GM12878 (cell line): ENCODE measurements at regions not wholly inside any gene's neighbourhood (a gene's known extent, or its start where the extent isn't known, plus 50 kb on each side); places are given as distances from the start of the nearest gene placed in this dataset.

Experiments
- ATAC-seq: fragments of 200-7000 bp; cut with Tn5 transposase; 3 replicates; pipeline ENCODE4 v1.9.1; 2020; ENCODE audit warnings: mild to moderate bottlenecking, moderate library complexity
- BruUV-seq: library from RNA; stranded (reverse); fragments of 400-500 nt; replicated peaks from 2 replicates; lab custom pipeline; 2021; lab: Mats Ljungman, UMichigan
- CTCF ChIA-PET: fragments of 300-600 bp; sonication (Branson Sonifier 250); formaldehyde crosslinking; extraction: SDS; loops from one replicate; lab custom pipeline; 2021; ENCODE audit warnings: inconsistent platforms; lab: Yijun Ruan, JAX
- POLR2A ChIA-PET: fragments of 350-600 bp; formaldehyde crosslinking; extraction: SDS; loops from one replicate; lab custom pipeline; 2021; ENCODE audit warnings: inconsistent platforms; lab: Charles Lee
- RAD21 ChIA-PET: fragments of 300-600 bp; sonication (Branson Sonifier 250); formaldehyde crosslinking; loops from one replicate; lab custom pipeline; 2023; ENCODE audit warnings: antibody characterized with exemption; ENCODE audit not compliant: unreplicated experiment; lab: Charles Lee
- SMC1A ChIA-PET: fragments of 300-600 bp; sonication (Branson Sonifier 250); formaldehyde crosslinking; loops from one replicate; lab custom pipeline; 2023; ENCODE audit not compliant: unreplicated experiment, uncharacterized antibody; lab: Charles Lee
- DNase-seq: peaks from one replicate; pipeline ENCODE4 v3.0.0-alpha.2; 2011; ENCODE audit warnings: low read depth, low spot score
- FAIRE-seq: peaks from 3 replicates; lab custom pipeline; 2011; peaks lifted over from hg19 to GRCh38; lab: Jason Lieb, UNC
- H2AFZ ChIP-seq: 2 replicates; pipeline ENCODE4 v1.6.0; 2011; ENCODE audit warnings: low read depth, low read length, control low read depth; ENCODE audit not compliant: control insufficient read depth
- H3K27ac ChIP-seq: 2 replicates; pipeline ENCODE4 v1.5.1; 2011; ENCODE audit warnings: control low read depth; ENCODE audit not compliant: control insufficient read depth, insufficient read depth
- H3K27me3 ChIP-seq, 2 experiments: replicated peaks in 1 of 2; 2 replicates each; pipeline versions ENCODE4 v1.6.0 to v1.6.1; 2011; ENCODE audit warnings: low read length in 1 of 2; ENCODE audit not compliant: control insufficient read depth in 2 of 2, insufficient read depth in 2 of 2
- H3K36me3 ChIP-seq, 2 experiments: 2 replicates each; pipeline ENCODE4 v1.5.1; 2011; ENCODE audit warnings: low read length in 1 of 2; ENCODE audit not compliant: control insufficient read depth in 2 of 2, insufficient read depth in 2 of 2
- H3K4me1 ChIP-seq: 2 replicates; pipeline ENCODE4 v1.6.1; 2011; ENCODE audit warnings: mild to moderate bottlenecking, low read length, moderate library complexity, mixed read lengths; ENCODE audit not compliant: control insufficient read depth, insufficient read depth
- H3K4me2 ChIP-seq: 2 replicates; pipeline ENCODE4 v1.6.0; 2011; ENCODE audit warnings: control low read depth; ENCODE audit not compliant: control insufficient read depth, insufficient read depth
- H3K4me3 ChIP-seq: fragments of 200-600 bp; sonication (generic); 2 replicates; pipeline ENCODE4 v1.5.1; 2016
- H3K79me2 ChIP-seq: 2 replicates; pipeline ENCODE4 v1.6.0; 2011; ENCODE audit warnings: low read length; ENCODE audit not compliant: control insufficient read depth, insufficient read depth
- H3K9ac ChIP-seq: 2 replicates; pipeline ENCODE4 v1.8.0; 2011; ENCODE audit warnings: low read length, control low read depth, mixed read lengths; ENCODE audit not compliant: control insufficient read depth, insufficient read depth
- H3K9me3 ChIP-seq: replicated peaks from 3 replicates; pipeline ENCODE4 v1.5.1; 2011; ENCODE audit warnings: mild to moderate bottlenecking, low read length; ENCODE audit not compliant: control insufficient read depth, insufficient read depth
- H4K20me1 ChIP-seq: 2 replicates; pipeline ENCODE4 v1.6.0; 2011; ENCODE audit not compliant: control insufficient read depth, insufficient read depth
- BCL11A ChIP-seq: IDR thresholded peaks from 2 replicates; pipeline ENCODE4 v1.6.1; 2011; ENCODE audit warnings: low read depth, low read length
- CBX5 ChIP-seq: sonication (generic); IDR thresholded peaks from 2 replicates; pipeline ENCODE4 v1.6.1; 2016; ENCODE audit warnings: low read depth, moderate library complexity, mild to moderate bottlenecking, inconsistent platforms
- DPF2 ChIP-seq: fragments of 450-650 bp; IDR thresholded peaks from 2 replicates; pipeline ENCODE4 v1.6.1; 2017; ENCODE audit warnings: mild to moderate bottlenecking
- FOXM1 ChIP-seq: IDR thresholded peaks from 2 replicates; pipeline ENCODE4 v1.6.1; 2012; ENCODE audit warnings: low read depth, mild to moderate bottlenecking, inconsistent platforms, low read length, moderate library complexity
- MLLT1 ChIP-seq: fragments of 450-650 bp; IDR thresholded peaks from 2 replicates; pipeline ENCODE4 v1.6.1; 2016; ENCODE audit warnings: mild to moderate bottlenecking
- MYC ChIP-seq: IDR thresholded peaks from 2 replicates; pipeline ENCODE4 v1.6.1; 2011; ENCODE audit warnings: mild to moderate bottlenecking, low read length, moderate library complexity, inconsistent platforms; ENCODE audit not compliant: insufficient read depth, insufficient replicate concordance, insufficient read length, severe bottlenecking
- NR2F1 ChIP-seq: fragments of 450-650 bp; conservative IDR thresholded peaks from 2 replicates; pipeline ENCODE4 v1.6.1; 2017; ENCODE audit warnings: mild to moderate bottlenecking
- PKNOX1 ChIP-seq: fragments of 450-650 bp; IDR thresholded peaks from 2 replicates; pipeline ENCODE4 v1.6.1; 2016; ENCODE audit warnings: mild to moderate bottlenecking
- RAD21 ChIP-seq: IDR thresholded peaks from 2 replicates; pipeline ENCODE4 v1.6.1; 2011; ENCODE audit warnings: mild to moderate bottlenecking, low read depth, low read length, moderate library complexity; ENCODE audit not compliant: insufficient read depth
- RB1 ChIP-seq: fragments of 450-650 bp; formaldehyde crosslinking; IDR thresholded peaks from 2 replicates; pipeline ENCODE4 v1.6.1; 2017; ENCODE audit warnings: mild to moderate bottlenecking, borderline replicate concordance
- SMAD1 ChIP-seq: fragments of 450-650 bp; IDR thresholded peaks from 2 replicates; pipeline ENCODE4 v1.6.1; 2018; ENCODE audit warnings: mild to moderate bottlenecking, low read depth; ENCODE audit not compliant: partially characterized antibody
- TARDBP ChIP-seq: IDR thresholded peaks from 2 replicates; pipeline ENCODE4 v1.6.1; 2016; ENCODE audit warnings: borderline replicate concordance
- TCF7 ChIP-seq: IDR thresholded peaks from 2 replicates; pipeline ENCODE4 v1.6.1; 2014; ENCODE audit warnings: antibody characterized with exemption, borderline replicate concordance
- ZBTB4 ChIP-seq: fragments of 450-650 bp; formaldehyde crosslinking; IDR thresholded peaks from 2 replicates; pipeline ENCODE4 v1.4.0; 2022; ENCODE audit warnings: mild to moderate bottlenecking, moderate library complexity
- ZBTB40 ChIP-seq: fragments of 450-650 bp; IDR thresholded peaks from 2 replicates; pipeline ENCODE4 v1.6.1; 2016; ENCODE audit warnings: mild to moderate bottlenecking, moderate library complexity, borderline replicate concordance
- ZNF217 ChIP-seq: fragments of 450-650 bp; IDR thresholded peaks from 2 replicates; pipeline ENCODE4 v1.6.1; 2017; ENCODE audit warnings: antibody characterized with exemption, mild to moderate bottlenecking
- ZNF384 ChIP-seq: IDR thresholded peaks from 2 replicates; pipeline ENCODE4 v1.6.1; 2012; ENCODE audit warnings: low read depth, mild to moderate bottlenecking, low read length, improper control_type of control experiment, borderline replicate concordance
- WGBS: methylation state at CpG from one replicate; pipeline ENCODE4 v1.1.6; 2016; ENCODE audit warnings: low lambda C conversion rate; ENCODE audit not compliant: insufficient replicate concordance, insufficient coverage; ENCODE audit errors: missing lambda C conversion rate; 5-methylcytosine and 5-hydroxymethylcytosine counted together
- in situ Hi-C: fragments of 300-500 bp; cut with MboI; formaldehyde crosslinking; loops from 9 replicates; pipeline ENCODE4 v1.14.3; 2018; ENCODE audit warnings: mixed read lengths
- intact Hi-C: fragments of 100-400 bp; cut with micrococcal nuclease; formaldehyde crosslinking; loops from one replicate; pipeline ENCODE4 v1.14.2; 2022; ENCODE audit not compliant: unreplicated experiment

GRCh38 chr5:61809651-61810050 lies 477.6 kb downstream of the ZSWIM6 start:
- Histone ChIP-seq H3K27me3 (0 out of 4 replicates have a peak, but pooled peaks cover 0 to 2% of the 10 kb centered on the region in 2 experiments), H3K4me1 (no peaks in the 10 kb centered on the region), H3K27ac (no peak overlapping the region), H4K20me1 (no peaks in the 10 kb centered on the region), H3K9ac (no peak overlapping the region), H3K36me3 (no peaks in the 10 kb centered on the region), H3K4me3 (no peak overlapping the region), H3K4me2 (no peak overlapping the region), H3K79me2 (no peaks in the 10 kb centered on the region), H2AFZ (no peak overlapping the region), H3K9me3 (no peaks in the 10 kb centered on the region)
- ATAC-seq (no peak), FAIRE-seq (no peak), DNase-seq (no peak)
- WGBS, result 68% methylated on average over 4 of the region's 4 CpGs
- no TSS peak for BruUV-seq
- RAD21 ChIA-PET, result no interaction called here
- in situ Hi-C loops, result no loop called here
- SMC1A ChIA-PET, result no interaction called here
- CTCF ChIA-PET, result no interaction called here
- POLR2A ChIA-PET, result no interaction called here
- intact Hi-C loops, result no loop called here
- TF ChIP-seq TCF7, result no peak
- no peak for TF ChIP-seq DPF2
- no peak for TF ChIP-seq TARDBP
- no peak for TF ChIP-seq ZNF217
- TF ChIP-seq ZNF384, result no peak
- no peak for TF ChIP-seq FOXM1
- TF ChIP-seq PKNOX1, result no peak
- no peak for TF ChIP-seq ZBTB4 (CRISPR knock-in tag)
- no peak for TF ChIP-seq RB1
- TF ChIP-seq MYC, result no peak
- no peak for TF ChIP-seq ZBTB40
- TF ChIP-seq RAD21, result no peak
- no peak for TF ChIP-seq NR2F1
- no peak for TF ChIP-seq BCL11A
- TF ChIP-seq SMAD1, result no peak
- TF ChIP-seq MLLT1, result no peak
- no peak for TF ChIP-seq CBX5
